Common myeloid progenitor, CD34-positive (primary cell): ENCODE measurements at regions not wholly inside any gene's neighbourhood (a gene's known extent, or its start where the extent isn't known, plus 50 kb on each side); places are given as distances from the start of the nearest gene placed in this dataset.
"Not testable (repeated sequence)": the region's sequence is repeated elsewhere in the genome, so short reads cannot be mapped to it uniquely, and the experiment has no call there.

Experiments used
- CTCF ChIA-PET: fragments of 350-600 bp; sonication (Branson Sonifier 250); formaldehyde crosslinking; loops from one replicate; lab custom pipeline; 2021; ENCODE audit warnings: antibody characterized with exemption; lab: Charles Lee
- POLR2A ChIA-PET: fragments of 350-600 bp; sonication (Branson Sonifier 250); formaldehyde crosslinking; loops from one replicate; lab custom pipeline; 2021; ENCODE audit warnings: antibody characterized with exemption; lab: Charles Lee
- DNase-seq, 3 donors: peaks; one replicate each; pipeline versions ENCODE4 v3.0.0 to v3.0.0-alpha.2; 2013
- H3K27ac ChIP-seq, 2 experiments: 1 replicate in 1 of 2; 2 replicates in 1 of 2; pipeline ENCODE4 v1.7.0; 2013; ENCODE audit warnings: inconsistent platforms in 2 of 2, low read length in 2 of 2, mild to moderate bottlenecking in 2 of 2, low read depth in 1 of 2, moderate library complexity in 1 of 2; ENCODE audit not compliant: severe bottlenecking in 2 of 2, insufficient read depth in 1 of 2, poor library complexity in 1 of 2
- H3K27me3 ChIP-seq, 5 experiments: replicated peaks in 2 of 5; 1 replicate in 3 of 5; 2 replicates in 2 of 5; pipeline versions ENCODE4 v1.6.1 to v1.7.0; 2013; ENCODE audit warnings: low read length in 4 of 5, mild to moderate bottlenecking in 2 of 5, moderate library complexity in 2 of 5, inconsistent platforms in 1 of 5; ENCODE audit not compliant: insufficient read depth in 5 of 5, control insufficient read depth in 4 of 5
- H3K36me3 ChIP-seq, 4 experiments: 1 replicate in 2 of 4; 2 replicates in 2 of 4; pipeline versions ENCODE4 v1.6.1 to v1.7.0; 2013; ENCODE audit warnings: low read length in 3 of 4, control low read depth in 1 of 4, mild to moderate bottlenecking in 1 of 4; ENCODE audit not compliant: control insufficient read depth in 4 of 4, insufficient read depth in 4 of 4
- H3K4me1 ChIP-seq, 4 experiments: 1 replicate in 3 of 4; 2 replicates in 1 of 4; pipeline versions ENCODE4 v1.6.1 to v1.7.1; 2013; ENCODE audit warnings: low read length in 3 of 4, mild to moderate bottlenecking in 3 of 4, control low read depth in 1 of 4, inconsistent platforms in 1 of 4, moderate library complexity in 1 of 4; ENCODE audit not compliant: control insufficient read depth in 4 of 4, insufficient read depth in 4 of 4; ENCODE audit errors: control extremely low read depth in 1 of 4
- H3K4me3 ChIP-seq, 7 experiments: 1 replicate in 4 of 7; 2 replicates in 3 of 7; pipeline versions ENCODE4 v1.5.1 to v1.7.0; 2013; ENCODE audit warnings: mild to moderate bottlenecking in 7 of 7, low read length in 6 of 7, moderate library complexity in 6 of 7, inconsistent platforms in 2 of 7, low read depth in 2 of 7, control low read depth in 1 of 7; ENCODE audit not compliant: insufficient read depth in 4 of 7, control insufficient read depth in 1 of 7; ENCODE audit errors: extremely low read depth in 1 of 7
- H3K9me3 ChIP-seq, 5 experiments: 1 replicate in 4 of 5; 2 replicates in 1 of 5; pipeline versions ENCODE4 v1.6.1 to v1.7.1; 2013; ENCODE audit warnings: low read length in 4 of 5, mild to moderate bottlenecking in 2 of 5, inconsistent platforms in 1 of 5, low read depth in 1 of 5, moderate library complexity in 1 of 5; ENCODE audit not compliant: control insufficient read depth in 4 of 5, insufficient read depth in 2 of 5; ENCODE audit errors: control extremely low read depth in 1 of 5
- WGBS: methylation state at CpG from one replicate; pipeline ENCODE4 v1.1.5; 2013; ENCODE audit not compliant: insufficient coverage; 5-methylcytosine and 5-hydroxymethylcytosine counted together

GRCh38 chr16:5231246-5231759, 133.7 kb upstream of the EEF2KMT start:
- H3K4me3 ChIP-seq: no peak overlapping the region
- CTCF ChIA-PET: no interaction called here

GRCh38 chr16:5228369-5228768, 130.8 kb upstream of the EEF2KMT start:
- 13% methylated on average over 3 of the region's 3 CpGs for WGBS
- Histone ChIP-seq H3K9me3 (peaks cover 0 to 4% (median 0%) of the 10 kb centered on the region in 5 experiments), H3K4me3 (no peak overlapping the region), H3K36me3 (no peaks in the 10 kb centered on the region), H3K27me3 (peaks cover 0 to 28% (median 9%) of the 10 kb centered on the region in 5 experiments), H3K27ac (no peak overlapping the region), H3K4me1 (no peaks in the 10 kb centered on the region)
- no peak for DNase-seq
- ChIA-PET POLR2A (no interaction called here), CTCF (no interaction called here)

More at GRCh38 chr16:5231246-5231759, 133.7 kb upstream of the EEF2KMT start:
- Histone ChIP-seq H3K27me3 (peaks cover 0 to 18% (median 9%) of the 10 kb centered on the region in 5 experiments), H3K27ac (no peak overlapping the region), H3K9me3 (peaks cover 0 to 4% (median 0%) of the 10 kb centered on the region in 5 experiments), H3K4me1 (no peaks in the 10 kb centered on the region), H3K36me3 (no peaks in the 10 kb centered on the region)
- DNase-seq: no peak
- POLR2A ChIA-PET: no interaction called here
- 82% methylated on average over 5 of the region's 5 CpGs for WGBS

GRCh38 chr16:5225931-5226655, 128.5 kb upstream of the EEF2KMT start:
- 48% methylated on average over 9 of the region's 10 CpGs for WGBS
- Histone ChIP-seq H3K27me3 (peaks cover 0 to 23% (median 0%) of the 10 kb centered on the region in 5 experiments), H3K9me3 (no peaks in the 10 kb centered on the region), H3K36me3 (no peaks in the 10 kb centered on the region), H3K27ac (no peak overlapping the region), H3K4me1 (no peaks in the 10 kb centered on the region), H3K4me3 (no peak overlapping the region)
- CTCF ChIA-PET: no interaction called here
- no peak for DNase-seq
- POLR2A ChIA-PET: no interaction called here

GRCh38 chr16:5222761-5223160, 125.2 kb upstream of the EEF2KMT start:
- Histone ChIP-seq H3K4me3 (no peak overlapping the region), H3K9me3 (peaks cover 0 to 2% (median 0%) of the 10 kb centered on the region in 5 experiments), H3K27me3 (peaks cover 0 to 18% (median 0%) of the 10 kb centered on the region in 5 experiments), H3K36me3 (no peaks in the 10 kb centered on the region), H3K4me1 (no peaks in the 10 kb centered on the region), H3K27ac (no peak overlapping the region)
- 73% methylated on average over 4 of the region's 4 CpGs for WGBS
- DNase-seq: no peak
- POLR2A ChIA-PET: interaction anchor here (0.7 kb wide), 1 partner anchor 177 kb away, joined by 10 read pairs; no protein-coding TSS in a partner anchor
- CTCF ChIA-PET: no interaction called here

- H3K27ac ChIP-seq, H3K9me3 ChIP-seq, DNase-seq, CTCF ChIA-PET, H3K4me1 ChIP-seq, H3K36me3 ChIP-seq, H3K4me3 ChIP-seq: not testable (repeated sequence)
- WGBS: 93% methylated on average over 14 of the region's 20 CpGs
- POLR2A ChIA-PET: interaction anchor here (0.7 kb wide), 1 partner anchor 176 kb away, joined by 10 read pairs; no protein-coding TSS in a partner anchor
- peaks cover 0 to 18% (median 0%) of the 10 kb centered on the region in 5 experiments for H3K27me3 ChIP-seq
Observed at GRCh38 chr16:5221831-5222230, 124.2 kb upstream of the EEF2KMT start.

- H3K9me3 ChIP-seq: peaks cover 0 to 2% (median 0%) of the 10 kb centered on the region in 5 experiments
- ChIA-PET CTCF (no interaction called here), POLR2A (no interaction called here)
- H3K4me1 ChIP-seq: no peaks in the 10 kb centered on the region
- WGBS: 100% methylated on average over 2 of the region's 4 CpGs
- no peak for DNase-seq
- H3K27me3 ChIP-seq: peaks cover 0 to 12% (median 0%) of the 10 kb centered on the region in 5 experiments
- no peak overlapping the region for H3K4me3 ChIP-seq
- no peaks in the 10 kb centered on the region for H3K36me3 ChIP-seq
- H3K27ac ChIP-seq: no peak overlapping the region
Observed at GRCh38 chr16:5220705-5221104, 123.1 kb upstream of the EEF2KMT start.

- Histone ChIP-seq H3K4me1 (no peaks in the 10 kb centered on the region), H3K27me3 (peaks cover 0 to 18% (median 2%) of the 10 kb centered on the region in 5 experiments), H3K27ac (no peak overlapping the region), H3K4me3 (no peak overlapping the region), H3K36me3 (no peaks in the 10 kb centered on the region), H3K9me3 (peaks cover 0 to 4% (median 0%) of the 10 kb centered on the region in 5 experiments)
- WGBS: 94% methylated on average over 3 of the region's 4 CpGs
- ChIA-PET CTCF (no interaction called here), POLR2A (no interaction called here)
- no peak for DNase-seq
Observed at GRCh38 chr16:5216441-5217080, 119.0 kb upstream of the EEF2KMT start.
